Stimulated activated CD4-positive, alpha-beta T cell treated with anti-CD3 and anti-CD28 coated beads, TNF-alpha, amount 100 ng/mL, for 4 hours (primary cell): ENCODE measurements at regions not wholly inside any gene's neighbourhood (a gene's known extent, or its start where the extent isn't known, plus 50 kb on each side); places are given as distances from the start of the nearest gene placed in this dataset.
"Not testable (repeated sequence)": the region's sequence is repeated elsewhere in the genome, so short reads cannot be mapped to it uniquely, and the experiment has no call there.

Experiments
- DNase-seq, 3 experiments: peaks; one replicate each; pipeline ENCODE4 v3.0.0-alpha.2; 2020; ENCODE audit warnings: low read depth in 3 of 3

DNA sequence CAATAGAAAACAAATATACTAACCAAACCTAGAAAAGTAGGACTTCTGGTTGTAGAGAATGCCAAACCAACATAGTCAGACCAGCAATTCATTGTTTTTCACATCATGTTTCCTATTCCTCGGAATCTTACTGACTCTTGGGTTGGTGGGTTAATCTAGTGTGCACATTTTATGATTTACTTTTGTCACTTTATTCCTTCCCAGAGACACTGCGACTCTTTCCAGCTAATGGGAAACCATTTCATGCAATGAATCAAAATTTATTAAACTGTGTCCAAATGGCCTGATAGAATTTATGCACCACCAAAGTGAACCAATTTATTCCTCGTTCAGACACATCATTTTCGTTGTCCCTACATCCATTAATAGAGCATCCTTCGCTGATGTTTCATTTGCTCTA, 464.9 kb downstream of the RPS29 start:
- DNase-seq, result no peak

DNA sequence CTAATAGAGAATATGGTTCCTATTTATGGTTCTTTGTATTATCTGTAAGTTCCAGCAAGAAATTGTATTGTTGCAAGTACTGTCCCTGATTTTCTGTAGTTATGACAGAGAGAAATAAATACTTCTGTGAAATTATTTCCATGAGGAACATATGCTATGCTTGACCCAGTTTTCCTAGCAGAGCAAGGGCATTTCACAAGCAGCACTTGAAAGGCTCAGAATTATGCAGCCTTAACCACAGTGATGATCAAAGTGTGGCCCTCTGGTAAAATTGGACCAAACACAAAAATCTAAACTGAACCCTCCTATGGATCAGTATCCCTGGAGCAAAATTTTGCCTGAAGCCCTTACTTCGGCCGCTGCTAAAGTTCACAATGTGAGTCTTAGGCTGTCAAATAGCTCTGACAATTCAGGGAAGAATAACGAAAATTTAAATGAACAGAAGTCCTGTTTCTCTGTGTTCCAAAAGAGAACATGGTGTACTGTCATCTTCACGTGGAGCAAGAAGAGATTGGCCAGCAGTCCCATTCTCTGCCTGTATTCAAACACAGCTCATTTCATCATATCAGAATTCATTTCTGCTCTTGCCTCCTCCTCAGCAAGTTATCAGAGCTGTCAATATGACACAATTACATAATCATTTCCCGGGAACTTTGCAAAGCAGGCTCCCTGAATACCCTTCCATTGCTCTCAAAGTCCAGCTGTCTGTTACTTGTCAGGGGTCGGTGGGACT, 471.9 kb downstream of the RPS29 start:
- no peak for DNase-seq

DNA sequence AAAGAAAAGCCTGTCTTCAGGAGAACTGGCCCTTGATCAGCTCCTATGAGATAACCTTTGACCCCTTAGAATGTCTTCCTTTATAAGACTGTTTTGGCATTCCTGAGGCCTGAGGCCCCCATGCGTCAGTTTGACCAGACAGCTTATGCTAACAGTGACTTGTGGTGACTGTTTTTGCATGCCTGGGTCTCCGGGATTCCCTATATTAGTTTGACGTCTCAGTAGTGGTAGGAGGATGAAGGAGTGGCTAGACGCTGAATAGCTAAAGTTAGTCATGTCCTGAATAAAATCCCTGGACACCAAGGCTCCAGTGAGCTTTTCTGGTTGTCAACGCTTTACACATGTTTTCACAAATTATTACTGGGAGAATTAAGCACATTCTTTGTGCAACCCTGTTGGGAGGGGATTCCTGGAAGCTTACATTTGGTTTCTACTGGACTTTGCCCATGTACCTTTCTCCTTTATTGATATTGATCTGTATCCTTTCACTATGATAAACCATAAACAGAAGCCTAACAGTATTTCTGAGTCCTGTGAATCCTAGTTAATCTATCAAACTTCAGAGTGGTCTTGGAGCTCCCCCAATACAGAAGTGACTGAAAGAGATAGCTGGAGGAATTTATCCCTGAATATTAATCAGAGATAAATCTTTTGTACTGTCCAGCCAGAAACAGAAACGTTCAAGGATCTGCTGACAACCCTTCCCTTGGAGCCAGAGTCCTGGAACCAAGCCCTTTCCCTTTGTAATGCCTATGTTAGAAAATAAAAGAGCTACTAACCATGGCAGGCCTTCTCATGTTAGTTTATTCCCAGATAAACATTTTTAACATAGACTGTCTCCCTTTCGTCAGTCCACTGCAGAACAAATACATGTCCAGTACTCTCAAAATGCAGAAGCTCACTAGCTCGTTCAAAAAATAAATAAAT, 479.2 kb downstream of the RPS29 start:
- DNase-seq, result no peak

DNA sequence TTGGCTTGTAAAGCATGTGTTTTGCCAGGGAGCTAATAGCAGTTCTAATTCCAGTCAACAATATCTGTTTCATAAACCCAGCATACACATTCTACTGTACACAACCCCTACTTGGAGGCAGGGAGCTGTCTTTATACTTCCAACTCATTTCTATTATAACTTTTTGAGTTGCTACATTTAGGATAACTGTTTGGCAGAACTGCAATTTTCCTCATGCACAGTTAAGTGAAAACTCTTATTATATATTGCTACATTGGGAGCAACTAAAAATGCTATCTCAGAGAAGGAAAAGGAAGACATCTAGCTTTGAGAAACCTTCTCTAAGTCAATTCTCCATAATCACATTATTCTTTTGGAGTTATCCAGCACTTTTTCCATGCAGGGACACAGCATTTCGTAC, 480.2 kb downstream of the RPS29 start:
- DNase-seq, result no peak

DNA sequence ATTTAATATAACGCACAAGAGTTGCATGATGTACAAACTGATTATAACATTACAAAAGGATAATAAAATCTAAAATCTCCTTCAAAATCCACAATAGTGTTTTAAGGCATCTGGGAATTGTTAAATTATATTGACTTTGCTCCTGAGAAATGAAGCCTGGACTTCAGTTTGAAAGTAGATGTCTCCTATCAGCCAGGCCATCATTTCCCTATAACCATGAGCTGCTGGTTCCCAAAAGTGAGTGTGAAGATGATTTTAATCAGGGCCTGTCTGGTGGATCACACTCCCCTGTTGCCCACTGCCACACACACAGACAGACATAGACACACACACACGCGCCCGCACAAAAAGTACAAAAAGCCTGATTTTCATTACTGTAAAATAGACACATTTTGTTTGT, 480.7 kb downstream of the RPS29 start:
- DNase-seq, result no peak

DNA sequence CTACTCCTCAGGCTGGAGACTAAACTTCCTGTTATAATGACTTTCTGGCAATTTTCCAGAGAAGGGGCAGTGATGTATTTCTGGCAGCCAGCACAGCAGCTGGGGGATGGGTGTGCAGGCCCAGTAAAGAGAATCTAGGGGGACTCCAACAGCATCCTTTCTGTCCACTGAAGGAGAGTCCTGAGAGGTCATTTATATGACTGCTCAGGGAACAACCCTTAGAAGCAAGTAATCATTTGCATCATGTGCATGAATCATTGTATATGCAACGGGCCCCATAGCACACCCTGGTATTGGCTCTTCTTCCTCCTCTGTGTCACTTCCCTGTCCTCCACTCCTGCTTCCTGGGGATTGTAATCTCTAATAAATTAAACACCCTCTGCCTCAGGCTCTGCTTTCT, 493.8 kb downstream of the RPS29 start:
- DNase-seq, result no peak

DNA sequence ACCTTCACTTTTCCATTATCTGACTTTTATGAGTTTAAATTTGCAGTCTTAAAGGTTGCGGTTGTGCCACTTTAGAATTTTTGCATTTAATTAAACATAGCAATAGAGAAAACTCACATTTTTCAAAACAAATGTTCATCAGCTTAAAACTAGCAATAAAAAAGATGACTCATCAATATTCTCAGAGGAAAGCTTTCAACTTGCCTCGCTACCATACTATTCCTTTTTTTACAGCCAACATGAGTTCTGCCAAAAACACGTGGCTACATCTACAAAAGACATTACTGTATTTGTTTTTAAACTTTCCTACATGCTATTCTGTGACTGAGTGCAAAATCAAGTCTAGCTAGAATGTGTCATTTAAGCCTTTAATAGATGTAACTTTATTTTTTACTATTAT, 497.1 kb downstream of the RPS29 start:
- no peak for DNase-seq

DNA sequence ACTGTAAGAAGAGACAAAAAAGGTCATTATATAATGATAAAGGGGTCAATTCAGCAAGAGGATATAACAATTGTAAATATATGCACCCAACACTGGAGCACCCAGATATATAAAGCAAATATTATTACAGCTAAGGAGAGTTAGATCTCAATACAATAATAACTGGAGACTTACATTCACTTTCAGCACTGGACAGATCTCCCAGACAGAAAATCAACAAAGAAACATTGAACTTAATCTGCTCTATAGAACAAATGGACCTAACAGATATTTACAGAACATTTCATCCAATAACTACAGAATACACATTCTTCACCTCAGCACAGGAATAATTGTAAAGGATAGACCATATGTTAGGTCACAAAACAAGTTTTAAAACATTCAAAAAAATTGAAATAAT, 512.9 kb downstream of the RPS29 start:
- not testable (repeated sequence) for DNase-seq

DNA sequence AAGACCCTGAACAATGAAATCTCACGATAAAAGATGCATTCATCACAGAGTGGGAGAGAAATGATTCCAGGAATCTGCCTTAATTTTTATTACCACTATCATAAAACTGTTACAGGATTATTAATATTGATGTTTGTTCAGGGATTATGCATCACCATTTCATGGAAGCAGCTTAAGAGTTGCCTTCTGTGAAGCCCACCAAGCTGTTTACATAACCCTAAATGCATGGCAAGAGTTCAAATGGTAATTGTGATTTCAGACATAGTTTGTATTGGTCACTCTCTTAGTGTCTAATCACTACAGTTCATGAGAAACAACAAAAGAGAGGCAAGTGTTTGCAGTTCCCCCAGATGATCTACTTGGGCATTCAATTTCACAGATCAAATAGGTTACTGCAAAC, 527.7 kb downstream of the RPS29 start:
- DNase-seq, result no peak

DNA sequence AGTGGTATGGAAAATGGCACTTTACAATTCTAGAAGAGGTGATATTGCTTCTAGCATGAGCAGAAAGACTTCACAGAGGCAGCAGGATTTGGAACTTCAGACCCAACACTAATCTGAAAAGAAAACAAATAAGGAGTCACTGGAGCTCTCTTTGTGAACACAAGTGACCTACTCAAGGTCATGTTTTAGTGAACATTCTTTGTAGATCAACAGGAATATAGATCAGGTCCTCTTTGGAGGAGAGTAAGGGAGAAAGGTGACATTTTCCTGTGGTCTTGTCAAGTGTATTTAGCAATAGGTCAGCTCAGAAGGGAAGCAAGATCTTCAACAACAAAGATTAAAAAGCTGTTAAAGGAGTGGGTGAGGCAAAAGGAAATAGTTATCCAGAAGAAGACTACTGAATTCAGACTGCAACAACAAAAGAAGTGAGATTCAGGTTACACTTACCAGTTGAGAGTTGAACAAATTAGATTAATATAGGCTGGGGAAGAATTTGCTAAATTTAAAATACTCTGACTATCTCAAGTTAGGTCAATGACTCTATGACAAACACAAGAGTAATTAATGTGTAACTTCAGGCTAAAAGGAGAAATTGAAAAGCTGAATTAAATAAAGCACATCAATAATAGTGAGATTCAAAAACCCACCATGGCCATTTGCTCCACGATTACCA, 528.2 kb downstream of the RPS29 start:
- no peak for DNase-seq

DNA sequence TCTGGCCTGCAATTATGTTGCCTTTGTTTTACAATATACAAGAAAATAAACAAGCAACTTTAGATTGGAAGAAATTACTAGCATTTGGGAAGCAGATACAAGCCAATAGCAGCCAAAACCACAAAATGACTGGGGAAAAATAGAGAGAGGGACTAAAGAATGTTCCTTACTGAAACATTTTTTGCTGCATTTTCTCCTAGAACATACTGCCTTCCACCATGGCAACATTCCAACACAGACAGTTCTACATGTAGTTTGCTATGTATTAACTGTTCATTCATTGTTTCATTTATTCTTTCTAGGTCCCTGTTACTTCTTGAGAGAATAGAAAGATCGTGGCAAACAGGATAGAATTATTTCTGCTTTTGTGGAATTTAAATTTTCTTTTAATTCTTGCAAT, 530.2 kb downstream of the RPS29 start:
- no peak for DNase-seq

DNA sequence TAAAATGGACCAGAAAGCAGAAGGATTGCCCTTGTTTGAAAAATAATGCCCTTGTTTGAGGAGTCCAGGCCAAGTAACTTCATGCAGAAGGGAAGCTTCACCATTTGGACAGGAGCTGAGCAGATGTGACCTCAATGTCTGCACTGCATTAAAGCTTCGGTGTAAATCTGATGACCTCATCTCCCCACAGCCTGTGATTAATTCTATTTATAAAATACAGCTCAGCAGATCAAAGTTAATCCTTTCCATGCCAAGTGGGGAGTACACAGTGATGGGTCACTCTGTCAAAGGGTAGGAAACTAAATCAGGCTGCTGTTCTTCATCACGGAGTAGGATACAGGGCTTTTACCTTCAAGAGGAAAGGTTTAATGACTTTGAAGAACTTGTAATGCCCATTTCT, 533.7 kb downstream of the RPS29 start:
- DNase-seq, result no peak

DNA sequence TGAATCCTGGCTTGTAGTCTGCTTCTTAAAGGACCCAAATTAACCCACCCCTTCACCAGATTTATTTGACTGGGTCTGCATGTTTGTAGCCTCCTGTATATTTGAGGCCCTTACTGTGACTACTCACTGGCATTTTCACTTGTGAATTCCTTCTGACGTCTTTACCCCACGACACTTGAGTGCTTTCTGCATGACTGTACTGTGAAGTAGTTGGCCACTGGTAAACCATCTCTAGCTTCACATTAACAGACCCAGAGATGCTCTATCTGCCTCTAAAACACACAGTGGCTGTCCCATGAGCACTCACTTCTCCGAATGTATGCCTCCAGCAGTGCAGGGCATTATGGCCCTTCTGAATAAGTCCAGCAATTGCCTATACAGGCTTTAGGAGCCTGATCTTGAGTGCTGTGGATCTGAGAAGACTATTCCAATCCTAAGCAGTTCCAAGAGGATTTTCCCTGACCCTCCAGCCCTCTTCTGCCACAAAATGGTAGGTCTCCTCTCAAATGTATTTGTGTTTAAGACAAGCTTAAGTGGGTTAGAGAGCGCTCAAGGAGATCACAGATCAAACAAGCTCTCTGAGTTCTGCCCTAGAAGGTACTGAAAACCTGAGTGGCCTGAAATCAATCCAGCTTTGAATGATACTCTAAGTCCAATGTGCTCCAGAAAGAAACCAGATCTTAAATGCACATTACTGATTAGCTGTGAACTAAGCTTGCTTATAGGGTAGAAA, 534.7 kb downstream of the RPS29 start:
- no peak for DNase-seq

DNA sequence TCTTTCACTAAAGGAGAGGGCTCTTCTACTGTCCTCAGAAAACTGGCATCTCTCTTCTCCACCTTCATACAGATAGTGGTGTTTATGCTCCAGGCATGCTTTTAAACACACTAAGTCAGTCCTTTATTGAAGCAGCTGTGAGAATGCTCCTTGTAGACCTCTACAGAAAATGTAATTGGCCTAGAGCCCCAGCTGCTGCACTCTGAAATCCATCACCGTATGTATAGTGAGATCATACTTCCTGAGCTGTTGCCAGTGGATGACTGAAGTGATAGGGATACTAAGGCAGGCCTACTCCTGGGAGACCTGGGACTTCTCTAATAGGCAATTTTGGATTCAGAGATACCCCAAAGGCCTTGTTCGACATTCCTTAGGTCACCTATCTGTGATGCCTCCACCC, 535.4 kb downstream of the RPS29 start:
- DNase-seq, result no peak

DNA sequence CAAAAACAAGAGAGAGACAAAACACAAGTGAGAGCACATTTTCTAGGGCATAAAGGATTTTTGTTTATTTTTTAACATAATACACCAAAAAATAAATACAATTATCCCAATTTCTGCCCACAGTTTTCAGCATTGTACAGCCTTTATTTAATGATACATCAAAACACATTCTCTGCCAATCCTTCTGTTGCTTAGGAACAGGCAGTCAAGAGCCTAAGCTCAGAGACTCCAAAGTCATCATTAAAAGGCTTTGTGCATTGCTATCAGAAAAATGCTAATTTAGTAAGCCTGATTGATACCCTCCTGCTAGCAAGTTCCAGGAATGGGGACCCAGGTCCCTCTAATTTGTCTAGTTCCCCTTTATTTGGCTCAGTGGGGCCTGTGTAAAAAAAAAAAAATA, 536.5 kb downstream of the RPS29 start:
- DNase-seq, result no peak

DNA sequence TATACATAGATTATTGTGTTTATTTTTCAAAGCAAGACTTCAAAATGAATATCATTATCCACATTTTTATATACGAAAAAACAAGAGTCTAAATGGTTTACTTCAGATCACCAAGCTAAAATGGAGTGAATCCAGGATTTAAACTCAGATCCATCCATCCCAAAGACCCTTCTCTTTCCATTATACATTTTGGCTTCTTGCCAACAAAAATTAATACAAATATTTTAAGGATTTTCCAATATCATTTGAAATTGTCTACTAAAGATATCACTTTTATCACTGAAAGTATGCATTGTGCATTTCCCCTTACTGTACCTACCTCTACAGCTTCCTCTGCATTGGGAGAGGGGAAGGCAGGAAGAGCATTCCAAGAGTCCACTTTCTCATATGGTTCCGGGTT, 541.2 kb downstream of the RPS29 start:
- no peak for DNase-seq

DNA sequence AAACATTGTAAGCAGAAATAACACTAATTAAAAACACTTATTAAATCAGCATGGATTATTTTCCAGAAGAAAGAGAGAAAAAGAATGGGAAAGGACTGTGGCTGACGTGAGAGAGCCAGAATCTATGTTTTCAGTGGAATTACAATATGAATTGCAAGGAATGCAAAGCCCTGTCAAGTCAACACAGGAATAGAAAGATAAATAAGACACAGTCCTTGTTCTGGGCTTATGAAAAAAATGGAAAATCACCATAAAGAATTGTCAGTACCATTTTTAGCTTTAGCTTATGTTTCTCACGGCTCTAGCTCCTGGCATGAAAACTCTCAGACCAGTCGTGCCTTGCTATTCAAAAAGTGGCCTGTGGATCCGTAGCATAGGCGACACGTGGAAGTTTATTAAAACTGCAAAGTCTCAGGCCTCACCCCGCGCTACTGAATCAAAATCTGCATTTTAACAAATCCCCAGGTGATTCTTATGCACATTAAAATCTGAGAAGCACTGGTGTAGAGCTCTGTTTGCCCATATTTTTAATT, 549.1 kb downstream of the RPS29 start:
- no peak for DNase-seq

DNA sequence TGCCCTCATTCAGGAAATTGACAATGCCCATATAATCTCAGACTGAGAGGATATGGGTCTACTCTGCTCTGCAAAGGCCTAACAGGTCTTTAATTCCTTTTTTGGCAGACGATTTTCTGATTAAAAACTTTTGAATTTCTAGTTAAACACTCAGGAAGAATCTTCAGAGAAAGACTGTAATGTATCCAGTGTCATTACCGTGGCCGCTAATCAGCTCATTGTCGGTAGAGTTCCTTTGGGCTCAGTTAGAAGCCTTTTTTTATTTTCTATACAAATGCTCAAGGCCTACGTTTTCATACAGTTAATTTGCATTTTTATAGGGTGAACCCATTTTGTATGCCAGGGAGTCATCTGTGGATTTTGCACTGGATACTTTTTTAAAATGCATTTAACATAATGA, 549.9 kb downstream of the RPS29 start:
- no peak for DNase-seq

DNA sequence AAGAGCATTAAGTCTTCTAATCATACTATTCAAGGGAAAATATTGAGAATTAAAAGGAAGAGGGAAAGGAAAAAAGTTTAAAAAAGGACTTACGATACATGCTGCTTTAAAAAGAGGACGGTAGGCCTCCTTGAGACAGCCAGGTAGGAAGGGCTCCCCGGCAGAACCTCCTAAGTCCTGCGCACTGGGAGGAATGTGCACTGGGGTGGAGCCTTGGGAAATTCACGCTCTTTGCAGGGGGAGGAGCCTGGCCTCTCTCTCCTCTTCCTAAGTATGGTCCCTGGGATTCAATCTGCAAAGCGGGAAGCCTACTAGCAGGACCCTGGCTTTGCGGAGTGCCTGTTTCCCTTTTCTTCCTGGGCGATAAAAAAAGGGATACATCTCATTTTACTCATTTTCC, 553.0 kb downstream of the RPS29 start:
- DNase-seq, result no peak

DNA sequence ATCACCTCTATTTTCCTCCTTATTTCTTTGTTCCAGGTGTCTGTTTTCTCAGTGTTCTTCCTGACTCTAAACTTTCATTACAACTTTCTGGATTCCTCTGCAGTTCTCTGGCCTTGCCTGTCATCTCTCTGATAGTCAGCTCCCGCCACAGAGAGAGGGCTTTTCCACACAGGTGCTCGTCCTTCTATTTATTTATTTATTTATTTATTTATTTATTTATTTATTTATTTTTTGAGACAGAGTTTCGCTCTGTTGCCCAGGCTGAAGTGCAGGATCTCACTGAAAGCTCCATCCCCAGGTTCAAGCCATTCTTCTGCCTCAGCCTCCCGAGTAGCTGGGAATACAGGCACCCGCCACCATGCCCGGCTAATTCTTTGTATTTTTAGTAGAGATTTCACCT, 554.5 kb downstream of the RPS29 start:
- not testable (repeated sequence) for DNase-seq

DNA sequence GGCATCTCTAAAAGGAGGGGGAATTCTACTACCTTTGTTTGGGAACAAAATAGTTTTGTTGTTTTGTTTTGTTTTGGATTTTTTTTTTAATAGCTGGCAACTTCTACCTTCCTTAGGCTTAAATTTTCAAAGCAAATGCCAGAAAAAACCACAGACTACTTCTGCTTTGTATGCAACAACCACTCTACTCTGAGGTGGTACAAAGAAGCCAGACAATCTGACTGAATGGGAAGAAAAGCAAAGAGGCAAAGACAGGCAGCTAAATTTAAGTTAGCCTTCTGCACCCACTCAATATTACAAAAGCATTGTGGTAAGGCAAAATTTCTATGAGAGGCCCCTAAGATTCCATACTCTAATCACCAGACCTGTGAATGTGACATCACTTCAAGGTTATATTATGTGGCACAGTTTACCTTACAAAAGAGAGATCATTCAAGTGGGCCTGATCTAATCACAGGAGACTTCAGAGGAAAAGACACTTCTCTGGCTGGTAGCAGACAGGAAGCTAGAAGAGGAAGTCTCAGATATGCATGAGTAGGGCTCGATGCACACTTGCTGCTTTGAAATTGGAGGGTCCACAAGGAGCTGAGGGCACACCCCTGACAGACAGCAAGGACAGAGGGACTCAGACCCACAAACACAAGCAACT, 566.6 kb downstream of the RPS29 start:
- DNase-seq, result no peak
